Neural progenitor cell (in vitro differentiated cells): ENCODE measurements at regions not wholly inside any gene's neighbourhood (a gene's known extent, or its start where the extent isn't known, plus 50 kb on each side); places are given as distances from the start of the nearest gene placed in this dataset.

ENCODE experiments used
- EZH2 ChIP-seq: fragments of 200-600 bp; sonication (generic); IDR thresholded peaks from 2 replicates; pipeline ENCODE4 v1.6.1; 2017; ENCODE audit warnings: antibody characterized with exemption, mild to moderate bottlenecking, moderate library complexity
- EZH2phosphoT487 ChIP-seq: fragments of 200-600 bp; sonication (generic); IDR thresholded peaks from 2 replicates; pipeline ENCODE4 v1.6.1; 2017; ENCODE audit warnings: antibody characterized with exemption
- TF ChIP-seq, protein P1 (sequence below): fragments of 200-600 bp; sonication (generic); IDR thresholded peaks from 2 replicates; pipeline ENCODE4 v1.5.1; 2017; ENCODE audit warnings: antibody characterized with exemption, mild to moderate bottlenecking

DNA sequence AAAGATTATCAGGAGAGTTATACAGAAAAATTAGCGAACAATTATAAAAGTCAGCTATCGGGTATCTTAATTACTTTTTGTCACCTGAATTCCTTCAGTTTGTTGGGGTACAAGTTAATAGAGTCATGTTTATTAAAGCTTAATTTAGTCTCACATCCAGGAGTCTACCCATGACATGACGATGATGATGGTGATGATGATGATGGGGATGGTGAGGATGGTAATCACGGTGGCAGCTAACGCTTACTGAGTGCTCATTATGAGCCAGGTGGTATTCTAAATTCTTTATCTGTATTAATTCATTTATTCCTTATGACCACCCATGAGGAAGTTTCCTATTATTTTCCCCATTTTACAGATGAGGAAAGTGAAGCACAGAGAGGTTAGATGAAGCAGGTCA, 208.6 kb upstream of the KIF2A start:
- TF ChIP-seq, protein P1, sequence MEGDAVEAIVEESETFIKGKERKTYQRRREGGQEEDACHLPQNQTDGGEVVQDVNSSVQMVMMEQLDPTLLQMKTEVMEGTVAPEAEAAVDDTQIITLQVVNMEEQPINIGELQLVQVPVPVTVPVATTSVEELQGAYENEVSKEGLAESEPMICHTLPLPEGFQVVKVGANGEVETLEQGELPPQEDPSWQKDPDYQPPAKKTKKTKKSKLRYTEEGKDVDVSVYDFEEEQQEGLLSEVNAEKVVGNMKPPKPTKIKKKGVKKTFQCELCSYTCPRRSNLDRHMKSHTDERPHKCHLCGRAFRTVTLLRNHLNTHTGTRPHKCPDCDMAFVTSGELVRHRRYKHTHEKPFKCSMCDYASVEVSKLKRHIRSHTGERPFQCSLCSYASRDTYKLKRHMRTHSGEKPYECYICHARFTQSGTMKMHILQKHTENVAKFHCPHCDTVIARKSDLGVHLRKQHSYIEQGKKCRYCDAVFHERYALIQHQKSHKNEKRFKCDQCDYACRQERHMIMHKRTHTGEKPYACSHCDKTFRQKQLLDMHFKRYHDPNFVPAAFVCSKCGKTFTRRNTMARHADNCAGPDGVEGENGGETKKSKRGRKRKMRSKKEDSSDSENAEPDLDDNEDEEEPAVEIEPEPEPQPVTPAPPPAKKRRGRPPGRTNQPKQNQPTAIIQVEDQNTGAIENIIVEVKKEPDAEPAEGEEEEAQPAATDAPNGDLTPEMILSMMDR: no peak
- no peak for TF ChIP-seq EZH2
- TF ChIP-seq EZH2phosphoT487: no peak
